HG03139 (cell line): ENCODE measurements at regions not wholly inside any gene's neighbourhood (a gene's known extent, or its start where the extent isn't known, plus 50 kb on each side); places are given as distances from the start of the nearest gene placed in this dataset.

Experiments used
- ATAC-seq: cut with Tn5 transposase; IDR thresholded peaks from one replicate; pipeline ENCODE4 v1.9.1; 2021; ENCODE audit not compliant: unreplicated experiment

GRCh38 chr1:218670875-218671274 lies 325.7 kb downstream of the TGFB2 start:
- ATAC-seq = no peak

GRCh38 chr1:218671573-218671972 lies 326.4 kb downstream of the TGFB2 start:
- ATAC-seq = no peak

GRCh38 chr1:218673170-218673569 lies 328.0 kb downstream of the TGFB2 start:
- no peak for ATAC-seq

GRCh38 chr1:218674280-218674773 lies 329.2 kb downstream of the TGFB2 start:
- ATAC-seq = no peak

GRCh38 chr1:218677026-218677425 lies 331.9 kb downstream of the TGFB2 start:
- no peak for ATAC-seq

GRCh38 chr1:218679391-218679790 lies 334.3 kb downstream of the TGFB2 start:
- no peak for ATAC-seq

- ATAC-seq = no peak
Observed at GRCh38 chr1:218679988-218680748, 335.0 kb downstream of the TGFB2 start.

- ATAC-seq = no peak
Observed at GRCh38 chr1:218683242-218683641, 338.1 kb downstream of the TGFB2 start.

- ATAC-seq = no peak
Observed at GRCh38 chr1:218686258-218686657, 341.1 kb downstream of the TGFB2 start.

GRCh38 chr1:218686761-218687160 lies 341.6 kb downstream of the TGFB2 start:
- no peak for ATAC-seq

- ATAC-seq = no peak
Observed at GRCh38 chr1:218692808-218693207, 347.7 kb downstream of the TGFB2 start.

GRCh38 chr1:218693599-218693998 lies 348.5 kb downstream of the TGFB2 start:
- no peak for ATAC-seq

GRCh38 chr1:218694085-218694484 lies 348.9 kb downstream of the TGFB2 start:
- no peak for ATAC-seq

GRCh38 chr1:218694636-218695035 lies 349.5 kb downstream of the TGFB2 start:
- ATAC-seq = no peak

GRCh38 chr1:218695525-218695924 lies 350.4 kb downstream of the TGFB2 start:
- ATAC-seq = no peak

- no peak for ATAC-seq
Observed at GRCh38 chr1:218698141-218698540, 353.0 kb downstream of the TGFB2 start.

GRCh38 chr1:218699421-218699820 lies 354.3 kb downstream of the TGFB2 start:
- no peak for ATAC-seq

- ATAC-seq = no peak
Observed at GRCh38 chr1:218699865-218700264, 354.7 kb downstream of the TGFB2 start.

- no peak for ATAC-seq
Observed at GRCh38 chr1:218700666-218701065, 355.5 kb downstream of the TGFB2 start.

- ATAC-seq = no peak
Observed at GRCh38 chr1:218701131-218701530, 356.0 kb downstream of the TGFB2 start.

GRCh38 chr1:218702775-218703174 lies 357.6 kb downstream of the TGFB2 start:
- no peak for ATAC-seq

- ATAC-seq = no peak
Observed at GRCh38 chr1:218703836-218704235, 358.7 kb downstream of the TGFB2 start.

- ATAC-seq = no peak
Observed at GRCh38 chr1:218705391-218705790, 360.3 kb downstream of the TGFB2 start.
